H1 (cell line): ENCODE measurements at regions not wholly inside any gene's neighbourhood (a gene's known extent, or its start where the extent isn't known, plus 50 kb on each side); places are given as distances from the start of the nearest gene placed in this dataset.

ENCODE experiments used
- CTCF ChIA-PET: fragments of 300-600 bp; sonication (Branson Sonifier 250); formaldehyde crosslinking; loops from one replicate; lab custom pipeline; 2021; ENCODE audit not compliant: partially characterized antibody; lab: Charles Lee
- POLR2A ChIA-PET: fragments of 300-600 bp; sonication (Branson Sonifier 250); formaldehyde crosslinking; loops from one replicate; lab custom pipeline; 2021; ENCODE audit warnings: inconsistent platforms; ENCODE audit not compliant: partially characterized antibody; lab: Charles Lee
- DNase-seq, 2 experiments: peaks; one replicate each; pipeline versions ENCODE4 v3.0.0 to v3.0.0-alpha.2; 2010 to 2022; ENCODE audit warnings: low spot score in 2 of 2, low read depth in 1 of 2, mixed read lengths in 1 of 2
- FAIRE-seq: peaks from 2 replicates; lab custom pipeline; 2011; peaks lifted over from hg19 to GRCh38; lab: Jason Lieb, UNC
- H2AFZ ChIP-seq: 2 replicates; pipeline ENCODE4 v1.8.1; 2012; ENCODE audit warnings: low read length, inconsistent platforms
- H2AK5ac ChIP-seq: 2 replicates; pipeline ENCODE4 v1.6.1; 2013; ENCODE audit warnings: low read depth, low read length
- H2BK120ac ChIP-seq: replicated peaks from 2 replicates; pipeline ENCODE3; 2013; ENCODE audit warnings: low read depth, low read length, inconsistent platforms
- H2BK12ac ChIP-seq: 2 replicates; pipeline ENCODE4 v1.6.1; 2013; ENCODE audit warnings: low read depth, low read length
- H2BK15ac ChIP-seq: 2 replicates; pipeline ENCODE4 v1.6.1; 2013; ENCODE audit warnings: low read length
- H2BK20ac ChIP-seq: 2 replicates; pipeline ENCODE4 v1.6.1; 2013; ENCODE audit warnings: low read length
- H2BK5ac ChIP-seq: 2 replicates; pipeline ENCODE4 v1.6.1; 2013; ENCODE audit warnings: low read depth, low read length
- H3K14ac ChIP-seq: 2 replicates; pipeline ENCODE4 v1.6.1; 2013; ENCODE audit warnings: inconsistent platforms; ENCODE audit not compliant: insufficient read length
- H3K18ac ChIP-seq: 2 replicates; pipeline ENCODE4 v1.6.1; 2013; ENCODE audit warnings: low read length; ENCODE audit errors: extremely low read depth
- H3K23ac ChIP-seq: 2 replicates; pipeline ENCODE4 v1.6.1; 2013; ENCODE audit warnings: inconsistent platforms; ENCODE audit not compliant: insufficient read length
- H3K23me2 ChIP-seq: 2 replicates; pipeline ENCODE4 v1.6.1; 2013; ENCODE audit warnings: low read depth, low read length
- H3K27ac ChIP-seq: 2 replicates; pipeline ENCODE4 v1.6.1; 2011; ENCODE audit warnings: low read depth, low read length, inconsistent platforms
- H3K27me3 ChIP-seq, 4 experiments: replicated peaks in 1 of 4; 1 replicate in 1 of 4; 2 replicates in 3 of 4; pipeline versions ENCODE4 v1.6.1 to v1.8.1; 2011 to 2013; ENCODE audit warnings: low read length in 3 of 4, mild to moderate bottlenecking in 3 of 4, inconsistent platforms in 2 of 4, mixed read lengths in 2 of 4, moderate library complexity in 1 of 4; ENCODE audit not compliant: control insufficient read depth in 3 of 4, insufficient read depth in 3 of 4; ENCODE audit errors: extremely low read depth in 1 of 4
- H3K36me3 ChIP-seq, 4 experiments: 2 replicates each; pipeline versions ENCODE4 v1.6.1 to v1.8.1; 2011 to 2013; ENCODE audit warnings: mild to moderate bottlenecking in 4 of 4, low read length in 3 of 4, moderate library complexity in 2 of 4, control low read depth in 1 of 4, inconsistent platforms in 1 of 4; ENCODE audit not compliant: insufficient read depth in 4 of 4, control insufficient read depth in 2 of 4
- H3K4ac ChIP-seq: replicated peaks from 2 replicates; pipeline ENCODE3; 2013; ENCODE audit warnings: low read length, low read depth, mixed read lengths, inconsistent platforms; ENCODE audit not compliant: insufficient read length
- H3K4me1 ChIP-seq, 4 experiments: replicated peaks in 1 of 4; 1 replicate in 1 of 4; 2 replicates in 3 of 4; pipeline versions ENCODE4 v1.6.1 to v1.8.1; 2011 to 2013; ENCODE audit warnings: low read length in 3 of 4, inconsistent platforms in 2 of 4, mixed read lengths in 1 of 4; ENCODE audit not compliant: insufficient read depth in 4 of 4, control insufficient read depth in 3 of 4
- H3K4me2 ChIP-seq, 2 experiments: 2 replicates each; pipeline versions ENCODE4 v1.6.1 to v1.8.1; 2011 to 2013; ENCODE audit warnings: low read depth in 2 of 2, low read length in 2 of 2, control low read depth in 1 of 2, inconsistent platforms in 1 of 2, mild to moderate bottlenecking in 1 of 2; ENCODE audit not compliant: insufficient read depth in 1 of 2
- H3K4me3 ChIP-seq, 4 experiments: fragments of 200-600, 300-600 bp in 1 of 4; sonication (generic), shearing (Covaris generic), sonication (Bioruptor Twin) in 1 of 4; 2 replicates each; pipeline versions ENCODE4 v1.5.1 to v1.8.1; 2011 to 2016; ENCODE audit warnings: low read length in 4 of 4, low read depth in 3 of 4, control low read depth in 2 of 4, inconsistent platforms in 2 of 4, mild to moderate bottlenecking in 2 of 4, mixed read lengths in 1 of 4, moderate library complexity in 1 of 4; ENCODE audit not compliant: insufficient read depth in 2 of 4; ENCODE audit errors: extremely low read depth in 1 of 4
- H3K56ac ChIP-seq: replicated peaks from 2 replicates; pipeline ENCODE3; 2013; ENCODE audit warnings: low read depth, mild to moderate bottlenecking, mixed read lengths, low read length, inconsistent platforms; ENCODE audit not compliant: insufficient read length
- H3K79me1 ChIP-seq: 2 replicates; pipeline ENCODE4 v1.6.1; 2013; ENCODE audit warnings: low read depth, low read length, control low read depth
- H3K79me2 ChIP-seq, 2 experiments: 2 replicates each; pipeline versions ENCODE4 v1.6.1 to v1.8.1; 2012 to 2013; ENCODE audit warnings: low read length in 2 of 2, mild to moderate bottlenecking in 2 of 2, inconsistent platforms in 1 of 2; ENCODE audit not compliant: insufficient read depth in 2 of 2, control insufficient read depth in 1 of 2
- H3K9ac ChIP-seq, 4 experiments: replicated peaks in 1 of 4; 1 replicate in 1 of 4; 2 replicates in 3 of 4; pipeline versions ENCODE4 v1.6.1 to v1.8.1; 2011 to 2013; ENCODE audit warnings: low read depth in 3 of 4, low read length in 3 of 4, control low read depth in 2 of 4, mild to moderate bottlenecking in 2 of 4, moderate library complexity in 2 of 4, inconsistent platforms in 1 of 4; ENCODE audit errors: extremely low read depth in 1 of 4
- H3K9me3 ChIP-seq, 2 experiments: 2 replicates each; pipeline versions ENCODE4 v1.6.1 to v1.8.1; 2012 to 2013; ENCODE audit warnings: mild to moderate bottlenecking in 2 of 2, moderate library complexity in 2 of 2, control low read depth in 1 of 2, inconsistent platforms in 1 of 2, low read depth in 1 of 2, low read length in 1 of 2, mixed read lengths in 1 of 2; ENCODE audit not compliant: insufficient read depth in 2 of 2
- H4K20me1 ChIP-seq, 2 experiments: replicated peaks in 1 of 2; 2 replicates each; pipeline versions ENCODE3 to v1.8.1; 2011 to 2013; ENCODE audit warnings: inconsistent platforms in 2 of 2, low read length in 2 of 2, mild to moderate bottlenecking in 1 of 2; ENCODE audit not compliant: insufficient read depth in 2 of 2, control insufficient read depth in 1 of 2
- H4K5ac ChIP-seq: 2 replicates; pipeline ENCODE4 v1.6.1; 2013; ENCODE audit warnings: low read length, low read depth, mixed read lengths, inconsistent platforms; ENCODE audit not compliant: insufficient read length
- H4K8ac ChIP-seq: 2 replicates; pipeline ENCODE4 v1.8.0; 2013; ENCODE audit warnings: mild to moderate bottlenecking, moderate library complexity, low read length, inconsistent platforms; ENCODE audit not compliant: insufficient read depth; ENCODE audit errors: extremely low read depth
- H4K91ac ChIP-seq: replicated peaks from 2 replicates; pipeline ENCODE3; 2013; ENCODE audit warnings: low read length, mixed read lengths, inconsistent platforms; ENCODE audit not compliant: insufficient read length
- BACH1 ChIP-seq: IDR thresholded peaks from 2 replicates; pipeline ENCODE4 v1.6.1; 2012; ENCODE audit warnings: low read length, improper control_type of control experiment
- BRCA1 ChIP-seq: IDR thresholded peaks from 2 replicates; pipeline ENCODE4 v1.6.1; 2012; ENCODE audit warnings: low read depth, low read length, improper control_type of control experiment
- CBX5 ChIP-seq: fragments of 300-800, 300-1000 bp; sonication (generic); IDR thresholded peaks from 2 replicates; pipeline ENCODE4 v1.7.1; 2016; ENCODE audit warnings: antibody characterized with exemption, low read length, low read depth
- CHD2 ChIP-seq: IDR thresholded peaks from 2 replicates; pipeline ENCODE4 v1.6.1; 2012; ENCODE audit warnings: low read length, improper control_type of control experiment
- CREB1 ChIP-seq: IDR thresholded peaks from 2 replicates; pipeline ENCODE4 v1.6.1; 2012; ENCODE audit warnings: inconsistent platforms
- GABPA ChIP-seq: IDR thresholded peaks from 2 replicates; pipeline ENCODE4 v1.6.1; 2011; ENCODE audit warnings: mild to moderate bottlenecking, low read length, moderate library complexity, borderline replicate concordance; ENCODE audit not compliant: insufficient read depth
- KDM1A ChIP-seq: fragments of 200-600, 300-600 bp; sonication (generic); IDR thresholded peaks from 2 replicates; pipeline ENCODE4 v1.7.1; 2016; ENCODE audit warnings: mild to moderate bottlenecking, low read length, borderline replicate concordance
- NRF1 ChIP-seq: IDR thresholded peaks from 2 replicates; pipeline ENCODE4 v1.6.1; 2011; ENCODE audit warnings: mild to moderate bottlenecking, low read depth, low read length, improper control_type of control experiment
- POLR2AphosphoS5 ChIP-seq: IDR thresholded peaks from 2 replicates; pipeline ENCODE4 v1.6.1; 2011; ENCODE audit warnings: low read depth, low read length
- RBBP5 ChIP-seq: IDR thresholded peaks from 2 replicates; pipeline ENCODE4 v1.7.1; 2012; ENCODE audit warnings: low read depth, mild to moderate bottlenecking, inconsistent platforms, low read length, moderate library complexity, borderline replicate concordance
- SAP30 ChIP-seq: fragments of 300-600 bp; sonication (generic); IDR thresholded peaks from 2 replicates; pipeline ENCODE4 v1.7.1; 2012; ENCODE audit warnings: low read length, moderate library complexity, mild to moderate bottlenecking, inconsistent platforms; ENCODE audit not compliant: insufficient read depth, insufficient replicate concordance
- SP4 ChIP-seq: IDR thresholded peaks from 2 replicates; pipeline ENCODE4 v1.6.1; 2012; ENCODE audit warnings: low read length, inconsistent platforms
- SUZ12 ChIP-seq: fragments of 200-600 bp; sonication (generic); IDR thresholded peaks from 2 replicates; pipeline ENCODE4 v1.6.1; 2012; ENCODE audit warnings: mild to moderate bottlenecking, inconsistent platforms, low read length, moderate library complexity, mixed read lengths
- WGBS, 2 experiments: shearing (Covaris generic) in 1 of 2; methylation state at CpG; one replicate each; pipeline versions ENCODE4 v1.1.6 to v1.1.7; 2013 to 2015; ENCODE audit warnings: low lambda C conversion rate in 2 of 2, mixed read lengths in 2 of 2, inconsistent platforms in 1 of 2, low coverage in 1 of 2, missing lambda C conversion rate in 1 of 2; ENCODE audit not compliant: insufficient replicate concordance in 2 of 2, insufficient coverage in 1 of 2, insufficient read length in 1 of 2; ENCODE audit errors: extremely low coverage in 1 of 2, missing lambda C conversion rate in 1 of 2; 5-methylcytosine and 5-hydroxymethylcytosine counted together
- TF ChIP-seq, protein P1 (sequence below): IDR thresholded peaks from 2 replicates; pipeline ENCODE4 v1.6.1; 2012; ENCODE audit warnings: inconsistent platforms
- TF ChIP-seq, protein P2 (sequence below): IDR thresholded peaks from 2 replicates; pipeline ENCODE4 v1.6.1; 2012; ENCODE audit warnings: inconsistent platforms

DNA sequence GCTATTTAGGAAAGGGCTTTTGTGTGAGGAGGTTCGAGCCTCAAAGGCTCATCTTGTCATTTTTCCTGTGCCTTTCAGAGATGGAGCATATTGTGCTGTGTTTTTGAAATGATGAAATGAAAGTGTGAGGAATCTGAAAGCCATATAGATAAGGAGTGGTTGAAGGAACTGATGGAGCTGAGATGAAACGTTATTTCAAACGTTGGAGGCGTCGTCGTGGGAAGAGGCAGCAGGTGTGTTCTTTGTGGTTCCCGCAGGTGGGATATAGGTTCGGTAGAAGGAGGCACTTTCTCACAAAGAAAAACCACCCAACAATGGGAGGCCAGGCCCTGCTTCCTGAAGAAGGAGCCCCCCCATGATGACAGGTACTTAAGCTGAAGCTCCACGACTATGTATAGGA, 83.2 kb upstream of the SNAP25 start:
- FAIRE-seq (no peak), DNase-seq (no peak)
- H3K4ac ChIP-seq = no peak overlapping the region
- H2BK120ac ChIP-seq = no peak overlapping the region
- peaks cover 3 to 13% (median 9%) of the 10 kb centered on the region in 4 experiments for H3K4me1 ChIP-seq
- H3K36me3 ChIP-seq = no peaks in the 10 kb centered on the region
- H3K4me3 ChIP-seq = no peak overlapping the region
- no peak overlapping the region for H2BK5ac ChIP-seq
- H4K5ac ChIP-seq = no peak overlapping the region
- H2BK15ac ChIP-seq = no peak overlapping the region
- H2AFZ ChIP-seq = no peak overlapping the region
- H3K79me2 ChIP-seq = no peaks in the 10 kb centered on the region
- H2BK12ac ChIP-seq = no peak overlapping the region
- no peak overlapping the region for H3K56ac ChIP-seq
- H3K14ac ChIP-seq = no peak overlapping the region
- no peak overlapping the region for H4K8ac ChIP-seq
- no peak overlapping the region for H3K27ac ChIP-seq
- H3K27me3 ChIP-seq = no peaks in the 10 kb centered on the region; a peak in 1 of 7 replicates
- CTCF ChIA-PET = interaction anchor here (0.8 to 1.6 kb wide), 3 partner anchors 45 to 157 kb away, joined by 3 to 5 read pairs (median 4); no protein-coding TSS in a partner anchor
- POLR2A ChIA-PET = interaction anchor here (0.7 kb wide), 1 partner anchor 370 kb away, joined by 3 read pairs; no protein-coding TSS in a partner anchor
- no peak overlapping the region for H3K23ac ChIP-seq
- H3K79me1 ChIP-seq = no peaks in the 10 kb centered on the region
- no peak overlapping the region for H3K4me2 ChIP-seq
- H3K9ac ChIP-seq = no peak overlapping the region
- H3K23me2 ChIP-seq = no peaks in the 10 kb centered on the region
- H2BK20ac ChIP-seq = no peak overlapping the region
- H3K9me3 ChIP-seq = no peaks in the 10 kb centered on the region
- H3K18ac ChIP-seq = no peak overlapping the region
- 82% methylated on average over 9 of the region's 9 CpGs; no CpG with 5 or more reads in 1 of the 2 experiments for WGBS, 2 experiments
- H4K91ac ChIP-seq = no peak overlapping the region
- H4K20me1 ChIP-seq = no peaks in the 10 kb centered on the region
- no peak overlapping the region for H2AK5ac ChIP-seq
- TF ChIP-seq, protein P1, sequence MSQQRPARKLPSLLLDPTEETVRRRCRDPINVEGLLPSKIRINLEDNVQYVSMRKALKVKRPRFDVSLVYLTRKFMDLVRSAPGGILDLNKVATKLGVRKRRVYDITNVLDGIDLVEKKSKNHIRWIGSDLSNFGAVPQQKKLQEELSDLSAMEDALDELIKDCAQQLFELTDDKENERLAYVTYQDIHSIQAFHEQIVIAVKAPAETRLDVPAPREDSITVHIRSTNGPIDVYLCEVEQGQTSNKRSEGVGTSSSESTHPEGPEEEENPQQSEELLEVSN = peak; percentile 33; the same call in 1 of the 2 replicates
- TF ChIP-seq RBBP5 (no peak), CHD2 (no peak), BACH1 (no peak), NRF1 (no peak), SAP30 (no peak), SP4 (no peak), POLR2AphosphoS5 (no peak), KDM1A (no peak), GABPA (no peak), SUZ12 (no peak), CBX5 (no peak), BRCA1 (no peak), CREB1 (no peak)
- TF ChIP-seq, protein P2, sequence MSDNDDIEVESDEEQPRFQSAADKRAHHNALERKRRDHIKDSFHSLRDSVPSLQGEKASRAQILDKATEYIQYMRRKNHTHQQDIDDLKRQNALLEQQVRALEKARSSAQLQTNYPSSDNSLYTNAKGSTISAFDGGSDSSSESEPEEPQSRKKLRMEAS = peak; percentile 55; the same call in 1 of the 2 replicates
